ENCODE measurements at regions not wholly inside any gene's neighbourhood (a gene's known extent, or its start where the extent isn't known, plus 50 kb on each side); places are given as distances from the start of the nearest gene placed in this dataset.

DNA sequence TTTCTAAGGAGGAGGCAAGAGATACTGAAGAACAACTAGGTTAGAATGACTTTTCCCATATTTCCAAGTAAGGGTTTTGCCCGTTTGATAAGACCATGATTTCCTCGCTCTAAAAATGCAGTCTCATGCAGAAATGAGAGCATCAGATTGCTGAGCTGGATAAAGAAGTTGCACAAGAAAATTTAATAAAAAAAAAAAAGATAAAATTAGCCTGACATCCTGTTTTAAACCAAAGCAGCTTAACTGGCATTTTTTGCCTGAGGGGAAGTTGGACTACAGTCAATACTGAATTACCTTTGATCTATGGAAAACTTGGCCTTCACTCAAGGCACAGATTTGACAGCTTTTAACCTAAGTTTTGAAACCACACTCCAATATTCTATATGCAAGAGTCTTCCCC, 208.4 kb downstream of the GASK1B start:
- no peak for DNase-seq (ENCODE audit: low read depth, low spot score)
- H3K4me3 ChIP-seq (ENCODE audit: low read depth, low read length), result no peak overlapping the region
- TF ChIP-seq, protein P1, sequence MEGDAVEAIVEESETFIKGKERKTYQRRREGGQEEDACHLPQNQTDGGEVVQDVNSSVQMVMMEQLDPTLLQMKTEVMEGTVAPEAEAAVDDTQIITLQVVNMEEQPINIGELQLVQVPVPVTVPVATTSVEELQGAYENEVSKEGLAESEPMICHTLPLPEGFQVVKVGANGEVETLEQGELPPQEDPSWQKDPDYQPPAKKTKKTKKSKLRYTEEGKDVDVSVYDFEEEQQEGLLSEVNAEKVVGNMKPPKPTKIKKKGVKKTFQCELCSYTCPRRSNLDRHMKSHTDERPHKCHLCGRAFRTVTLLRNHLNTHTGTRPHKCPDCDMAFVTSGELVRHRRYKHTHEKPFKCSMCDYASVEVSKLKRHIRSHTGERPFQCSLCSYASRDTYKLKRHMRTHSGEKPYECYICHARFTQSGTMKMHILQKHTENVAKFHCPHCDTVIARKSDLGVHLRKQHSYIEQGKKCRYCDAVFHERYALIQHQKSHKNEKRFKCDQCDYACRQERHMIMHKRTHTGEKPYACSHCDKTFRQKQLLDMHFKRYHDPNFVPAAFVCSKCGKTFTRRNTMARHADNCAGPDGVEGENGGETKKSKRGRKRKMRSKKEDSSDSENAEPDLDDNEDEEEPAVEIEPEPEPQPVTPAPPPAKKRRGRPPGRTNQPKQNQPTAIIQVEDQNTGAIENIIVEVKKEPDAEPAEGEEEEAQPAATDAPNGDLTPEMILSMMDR (IDR thresholded peaks at IDR 0.05; ENCODE audit: low read depth, low read length), result no peak
- in situ Hi-C loops (cut with HindIII; ENCODE audit: low sequenced_read_pairs), result no loop called here

DNA sequence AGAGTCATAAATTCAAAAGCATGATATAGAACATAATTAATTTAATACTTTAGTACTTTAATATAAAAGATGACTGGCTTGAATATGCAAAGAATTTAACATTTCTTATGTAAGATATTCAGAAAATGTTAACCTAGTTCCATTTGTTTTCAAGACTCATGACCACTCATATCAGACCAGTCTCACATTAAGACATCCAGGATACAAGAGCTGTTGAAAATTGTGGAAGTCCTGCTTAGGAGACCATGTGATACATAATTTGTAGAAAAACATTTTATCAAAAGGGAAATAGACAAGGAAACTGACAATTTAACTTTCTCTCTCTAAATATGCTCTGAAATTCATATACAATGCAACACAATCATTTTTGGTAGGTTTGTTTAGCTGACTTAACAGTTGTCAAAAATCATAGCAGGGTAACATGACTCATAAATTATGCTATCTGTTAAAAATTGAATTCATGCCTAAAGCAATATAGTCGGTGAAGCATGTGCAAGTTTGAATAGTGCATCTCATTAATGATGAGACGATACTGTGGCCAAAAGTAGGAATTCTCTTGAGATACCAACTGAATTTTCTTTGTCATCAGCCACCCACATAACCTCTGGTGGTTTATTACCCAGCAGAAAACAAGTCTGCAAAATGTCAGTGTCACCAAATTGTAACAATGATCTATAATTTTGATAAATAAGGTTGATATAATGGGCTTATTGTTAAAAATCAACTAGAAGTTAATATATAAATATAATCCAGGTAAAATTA, 211.4 kb downstream of the GASK1B start:
- no peak for DNase-seq (ENCODE audit: low read depth, low spot score)
- in situ Hi-C loops (cut with HindIII; ENCODE audit: low sequenced_read_pairs), result no loop called here
- TF ChIP-seq, protein P1 (IDR thresholded peaks at IDR 0.05; ENCODE audit: low read depth, low read length), result no peak
- H3K4me3 ChIP-seq (ENCODE audit: low read depth, low read length), result no peak overlapping the region

DNA sequence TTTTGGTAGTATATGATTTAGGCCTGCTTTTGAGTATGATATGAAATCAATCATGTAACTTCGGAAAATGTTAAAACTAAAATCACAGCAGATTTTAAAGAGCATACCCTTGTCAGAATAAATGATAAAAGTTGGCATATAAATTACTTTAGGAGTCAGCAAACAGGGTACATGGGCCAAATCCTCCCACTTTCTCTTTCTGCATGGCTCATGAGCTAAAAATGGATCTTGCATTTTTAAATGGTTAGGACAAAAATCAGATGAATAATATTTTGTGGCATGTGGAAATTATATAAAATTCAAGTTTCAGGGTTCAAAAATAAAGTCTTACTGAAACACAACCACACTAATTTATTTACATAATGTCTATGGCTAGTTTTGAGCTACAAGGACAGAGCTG, 214.9 kb downstream of the GASK1B start:
- in situ Hi-C loops (cut with HindIII; ENCODE audit: low sequenced_read_pairs), result no loop called here
- TF ChIP-seq, protein P1 (IDR thresholded peaks at IDR 0.05; ENCODE audit: low read depth, low read length), result no peak
- no peak overlapping the region for H3K4me3 ChIP-seq (ENCODE audit: low read depth, low read length)
- DNase-seq (ENCODE audit: low read depth, low spot score), result no peak

DNA sequence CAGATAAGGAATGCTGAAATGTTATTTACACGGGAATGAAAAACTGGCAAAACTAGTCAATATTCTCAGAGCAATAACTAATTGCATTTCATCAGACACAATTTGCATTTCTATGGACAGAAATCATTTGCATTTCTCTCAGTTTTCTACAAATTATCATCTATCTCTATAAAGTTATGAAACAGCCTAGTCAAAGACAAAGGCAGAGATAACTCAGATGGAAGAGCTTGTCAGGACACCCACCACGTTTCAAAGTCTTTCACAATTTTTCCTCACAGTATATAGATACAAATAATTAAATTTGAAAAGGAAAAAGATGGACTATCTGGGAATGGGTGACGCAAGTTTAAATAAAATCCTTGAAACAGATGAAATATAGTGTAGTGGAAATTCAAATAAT, 230.8 kb downstream of the GASK1B start:
- TF ChIP-seq, protein P1 (IDR thresholded peaks at IDR 0.05; ENCODE audit: low read depth, low read length), result no peak
- DNase-seq (ENCODE audit: low read depth, low spot score), result no peak
- in situ Hi-C loops (cut with HindIII; ENCODE audit: low sequenced_read_pairs), result no loop called here
- no peak overlapping the region for H3K4me3 ChIP-seq (ENCODE audit: low read depth, low read length)

DNA sequence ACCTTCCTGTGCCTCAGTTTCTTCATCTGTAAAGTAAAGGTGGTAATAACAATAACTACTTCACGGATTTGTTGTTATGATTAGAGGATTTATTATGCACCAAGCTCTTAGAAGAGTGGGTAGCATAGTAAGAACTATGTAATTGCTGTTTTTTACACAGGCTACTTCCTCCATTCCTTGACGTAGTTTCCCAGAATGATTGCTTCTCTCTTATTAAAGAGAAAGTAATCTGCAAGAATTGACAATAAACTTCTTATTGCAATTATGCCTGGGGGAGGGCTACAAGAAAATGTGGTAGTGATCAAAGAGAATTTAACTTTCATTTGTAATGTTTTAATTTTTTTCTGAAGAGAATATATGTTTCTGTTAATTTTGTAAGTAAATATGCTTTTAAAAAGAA, 238.7 kb downstream of the GASK1B start:
- TF ChIP-seq, protein P1 (IDR thresholded peaks at IDR 0.05; ENCODE audit: low read depth, low read length), result no peak

DNA sequence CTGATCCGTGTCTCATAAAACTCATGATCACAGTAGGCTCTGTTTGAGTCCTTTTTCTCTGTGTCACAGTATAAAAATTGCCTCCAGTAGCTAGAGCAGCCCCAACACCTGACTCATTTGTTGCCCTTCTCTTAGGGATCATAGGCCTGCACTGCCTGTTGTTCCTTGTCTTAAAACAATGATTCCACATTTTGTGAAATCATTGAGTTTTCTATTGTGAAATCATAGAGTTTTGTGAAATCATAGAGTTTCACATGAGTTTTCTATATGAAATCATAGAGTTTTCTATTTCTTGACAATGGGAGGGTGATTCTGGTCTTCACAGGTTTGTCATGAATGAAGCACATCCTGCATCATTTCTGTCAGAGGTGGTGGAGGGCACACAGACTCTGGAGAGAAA, 239.9 kb downstream of the GASK1B start:
- no peak for DNase-seq (ENCODE audit: low read depth, low spot score)
- in situ Hi-C loops (cut with HindIII; ENCODE audit: low sequenced_read_pairs), result no loop called here
- TF ChIP-seq, protein P1 (IDR thresholded peaks at IDR 0.05; ENCODE audit: low read depth, low read length), result no peak
- H3K4me3 ChIP-seq (ENCODE audit: low read depth, low read length), result no peak overlapping the region

More for the DNA sequence above, 238.7 kb downstream of the GASK1B start:
- in situ Hi-C loops (cut with HindIII; ENCODE audit: low sequenced_read_pairs), result no loop called here
- no peak overlapping the region for H3K4me3 ChIP-seq (ENCODE audit: low read depth, low read length)
- no peak for DNase-seq (ENCODE audit: low read depth, low spot score)

Data from astrocyte of the spinal cord (primary cell).